Ovary (tissue), 3 donors: ENCODE measurements at regions not wholly inside any gene's neighbourhood (a gene's known extent, or its start where the extent isn't known, plus 50 kb on each side); places are given as distances from the start of the nearest gene placed in this dataset.

Source experiments
- CTCF ChIP-seq, 3 donors: fragments of 450-650 bp in 2 of 3; fragments of 200-600 bp in 1 of 3; IDR thresholded peaks; one replicate each; pipeline versions ENCODE4 v1.5.1 to v1.8.0; 2016 to 2022; ENCODE audit warnings: antibody characterized with exemption in 3 of 3, mild to moderate bottlenecking in 1 of 3
- EP300 ChIP-seq: sonication (generic); formaldehyde crosslinking; IDR thresholded peaks from one replicate; pipeline ENCODE4 v1.6.1; 2017; ENCODE audit warnings: antibody characterized with exemption
- POLR2A ChIP-seq: fragments of 450-650 bp; IDR thresholded peaks from one replicate; pipeline ENCODE4 v1.6.1; 2017; ENCODE audit warnings: antibody characterized with exemption, mild to moderate bottlenecking, moderate library complexity
- donor health status: DM: no; HTN: no; CAD: no.

- no peak for TF ChIP-seq CTCF (IDR thresholded peaks at IDR 0.05)
- no peak for TF ChIP-seq EP300
- no peak for TF ChIP-seq POLR2A
Measured at GRCh38 chr6:115323001-115323400, 737.7 kb downstream of the FRK start.
